EL (cell line): ENCODE measurements at regions not wholly inside any gene's neighbourhood (a gene's known extent, or its start where the extent isn't known, plus 50 kb on each side); places are given as distances from the start of the nearest gene placed in this dataset.
"Not testable (repeated sequence)": the region's sequence is repeated elsewhere in the genome, so short reads cannot be mapped to it uniquely, and the experiment has no call there.

Source experiments
- DNase-seq: peaks from one replicate; pipeline ENCODE4 v3.0.0-alpha.2; 2016

GRCh38 chr7:149628361-149629149 lies 130.9 kb upstream of the ZNF746 start:
- not testable (repeated sequence) for DNase-seq

GRCh38 chr7:149627911-149628310 lies 130.3 kb upstream of the ZNF746 start:
- DNase-seq = no peak

GRCh38 chr7:149626972-149627371 lies 129.4 kb upstream of the ZNF746 start:
- DNase-seq = no peak

- DNase-seq = peak; percentile 6
These were observed 128.4 kb upstream of the ZNF746 start for GRCh38 chr7:149625947-149626392.

GRCh38 chr7:149625340-149625946 lies 127.8 kb upstream of the ZNF746 start:
- DNase-seq = peak; percentile 62

GRCh38 chr7:149624419-149625339 lies 127.1 kb upstream of the ZNF746 start:
- DNase-seq = peak; percentile 89

- peak; percentile 13 for DNase-seq
These were observed 126.4 kb upstream of the ZNF746 start for GRCh38 chr7:149624006-149624405.

- peak; percentile 69 for DNase-seq
These were observed 125.8 kb upstream of the ZNF746 start for GRCh38 chr7:149623262-149623997.

- DNase-seq = no peak
These were observed 125.0 kb upstream of the ZNF746 start for GRCh38 chr7:149622444-149623210.

- no peak for DNase-seq
These were observed 124.2 kb upstream of the ZNF746 start for GRCh38 chr7:149621776-149622175.

- no peak for DNase-seq
These were observed 123.4 kb upstream of the ZNF746 start for GRCh38 chr7:149620961-149621360.

GRCh38 chr7:149616898-149617297 lies 119.3 kb upstream of the ZNF746 start:
- DNase-seq = no peak

GRCh38 chr7:149615690-149616270 lies 118.2 kb upstream of the ZNF746 start:
- no peak for DNase-seq

GRCh38 chr7:149610441-149611011 lies 112.9 kb upstream of the ZNF746 start:
- DNase-seq = no peak

GRCh38 chr7:149608168-149608567 lies 110.6 kb upstream of the ZNF746 start:
- no peak for DNase-seq

GRCh38 chr7:149607683-149608082 lies 110.1 kb upstream of the ZNF746 start:
- DNase-seq = no peak

- no peak for DNase-seq
These were observed 109.2 kb upstream of the ZNF746 start for GRCh38 chr7:149606826-149607225.

- no peak for DNase-seq
These were observed 108.1 kb upstream of the ZNF746 start for GRCh38 chr7:149605696-149606095.

GRCh38 chr7:149604521-149604920 lies 106.9 kb upstream of the ZNF746 start:
- DNase-seq = no peak

- not testable (repeated sequence) for DNase-seq
These were observed 103.2 kb upstream of the ZNF746 start for GRCh38 chr7:149600669-149601330.
